ENCODE measurements at regions not wholly inside any gene's neighbourhood (a gene's known extent, or its start where the extent isn't known, plus 50 kb on each side); places are given as distances from the start of the nearest gene placed in this dataset.

DNA sequence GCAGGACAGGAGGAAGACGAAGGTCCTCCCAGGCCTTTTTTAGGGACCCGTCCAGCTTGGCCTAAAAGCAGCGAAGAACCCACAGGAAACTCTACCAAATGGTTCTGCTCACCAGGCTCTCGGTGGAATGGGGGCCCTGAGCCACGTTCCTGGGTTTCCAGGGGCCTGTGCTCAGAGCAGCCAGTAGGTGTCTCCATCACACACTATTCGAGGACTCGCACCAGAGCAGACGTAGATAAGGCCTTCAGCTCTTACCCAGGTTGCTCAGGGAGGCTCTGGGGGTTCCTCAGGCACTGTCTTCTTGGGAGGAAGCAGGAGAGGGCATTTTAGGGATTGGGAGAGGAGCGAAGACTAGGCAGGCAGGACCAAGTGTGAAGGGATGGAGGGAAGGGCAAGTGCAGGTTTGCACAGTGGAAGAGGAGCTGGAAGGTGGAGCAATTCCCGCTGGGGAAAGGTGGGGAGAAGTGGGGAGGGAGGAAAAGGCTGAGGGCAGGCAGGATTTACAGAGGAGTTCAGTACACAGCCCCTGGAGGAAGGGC lies 157.1 kb downstream of the RGS9 start (continued):
- TF ChIP-seq, protein P1, sequence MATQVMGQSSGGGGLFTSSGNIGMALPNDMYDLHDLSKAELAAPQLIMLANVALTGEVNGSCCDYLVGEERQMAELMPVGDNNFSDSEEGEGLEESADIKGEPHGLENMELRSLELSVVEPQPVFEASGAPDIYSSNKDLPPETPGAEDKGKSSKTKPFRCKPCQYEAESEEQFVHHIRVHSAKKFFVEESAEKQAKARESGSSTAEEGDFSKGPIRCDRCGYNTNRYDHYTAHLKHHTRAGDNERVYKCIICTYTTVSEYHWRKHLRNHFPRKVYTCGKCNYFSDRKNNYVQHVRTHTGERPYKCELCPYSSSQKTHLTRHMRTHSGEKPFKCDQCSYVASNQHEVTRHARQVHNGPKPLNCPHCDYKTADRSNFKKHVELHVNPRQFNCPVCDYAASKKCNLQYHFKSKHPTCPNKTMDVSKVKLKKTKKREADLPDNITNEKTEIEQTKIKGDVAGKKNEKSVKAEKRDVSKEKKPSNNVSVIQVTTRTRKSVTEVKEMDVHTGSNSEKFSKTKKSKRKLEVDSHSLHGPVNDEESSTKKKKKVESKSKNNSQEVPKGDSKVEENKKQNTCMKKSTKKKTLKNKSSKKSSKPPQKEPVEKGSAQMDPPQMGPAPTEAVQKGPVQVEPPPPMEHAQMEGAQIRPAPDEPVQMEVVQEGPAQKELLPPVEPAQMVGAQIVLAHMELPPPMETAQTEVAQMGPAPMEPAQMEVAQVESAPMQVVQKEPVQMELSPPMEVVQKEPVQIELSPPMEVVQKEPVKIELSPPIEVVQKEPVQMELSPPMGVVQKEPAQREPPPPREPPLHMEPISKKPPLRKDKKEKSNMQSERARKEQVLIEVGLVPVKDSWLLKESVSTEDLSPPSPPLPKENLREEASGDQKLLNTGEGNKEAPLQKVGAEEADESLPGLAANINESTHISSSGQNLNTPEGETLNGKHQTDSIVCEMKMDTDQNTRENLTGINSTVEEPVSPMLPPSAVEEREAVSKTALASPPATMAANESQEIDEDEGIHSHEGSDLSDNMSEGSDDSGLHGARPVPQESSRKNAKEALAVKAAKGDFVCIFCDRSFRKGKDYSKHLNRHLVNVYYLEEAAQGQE (IDR thresholded peaks at IDR 0.05; ENCODE audit: borderline replicate concordance), result peak; percentile 61; the same call in 1 of the 2 replicates
- TF ChIP-seq, protein P1 (CRISPR knock-in tag; IDR thresholded peaks at IDR 0.05; ENCODE audit: low read depth), result no peak
- TF ChIP-seq ZNF76 (CRISPR knock-in tag; IDR thresholded peaks at IDR 0.05; ENCODE audit: borderline replicate concordance) (no peak), CGGBP1 (CRISPR knock-in tag; IDR thresholded peaks at IDR 0.05) (no peak), BCOR (IDR thresholded peaks at IDR 0.05) (no peak), STAT6 (CRISPR knock-in tag; IDR thresholded peaks at IDR 0.05) (no peak), NFATC3 (IDR thresholded peaks at IDR 0.05) (no peak), BHLHE40 (IDR thresholded peaks at IDR 0.05; ENCODE audit: low read length) (0 out of 2 replicates have a peak, but pooled peaks have one; percentile 36), FOXP4 (CRISPR knock-in tag; IDR thresholded peaks at IDR 0.05; ENCODE audit: borderline replicate concordance) (no peak)
- TF ChIP-seq, protein P2, sequence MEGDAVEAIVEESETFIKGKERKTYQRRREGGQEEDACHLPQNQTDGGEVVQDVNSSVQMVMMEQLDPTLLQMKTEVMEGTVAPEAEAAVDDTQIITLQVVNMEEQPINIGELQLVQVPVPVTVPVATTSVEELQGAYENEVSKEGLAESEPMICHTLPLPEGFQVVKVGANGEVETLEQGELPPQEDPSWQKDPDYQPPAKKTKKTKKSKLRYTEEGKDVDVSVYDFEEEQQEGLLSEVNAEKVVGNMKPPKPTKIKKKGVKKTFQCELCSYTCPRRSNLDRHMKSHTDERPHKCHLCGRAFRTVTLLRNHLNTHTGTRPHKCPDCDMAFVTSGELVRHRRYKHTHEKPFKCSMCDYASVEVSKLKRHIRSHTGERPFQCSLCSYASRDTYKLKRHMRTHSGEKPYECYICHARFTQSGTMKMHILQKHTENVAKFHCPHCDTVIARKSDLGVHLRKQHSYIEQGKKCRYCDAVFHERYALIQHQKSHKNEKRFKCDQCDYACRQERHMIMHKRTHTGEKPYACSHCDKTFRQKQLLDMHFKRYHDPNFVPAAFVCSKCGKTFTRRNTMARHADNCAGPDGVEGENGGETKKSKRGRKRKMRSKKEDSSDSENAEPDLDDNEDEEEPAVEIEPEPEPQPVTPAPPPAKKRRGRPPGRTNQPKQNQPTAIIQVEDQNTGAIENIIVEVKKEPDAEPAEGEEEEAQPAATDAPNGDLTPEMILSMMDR (IDR thresholded peaks at IDR 0.05 in 2 of 3, conservative IDR thresholded peaks at IDR 0.05 in 1 of 3; ENCODE audit: insufficient read depth in 2 of 3, low read depth in 1 of 3, low read length in 3 of 3), result peak; percentile 75 to 88 (median 80)
- TF ChIP-seq, protein P3, sequence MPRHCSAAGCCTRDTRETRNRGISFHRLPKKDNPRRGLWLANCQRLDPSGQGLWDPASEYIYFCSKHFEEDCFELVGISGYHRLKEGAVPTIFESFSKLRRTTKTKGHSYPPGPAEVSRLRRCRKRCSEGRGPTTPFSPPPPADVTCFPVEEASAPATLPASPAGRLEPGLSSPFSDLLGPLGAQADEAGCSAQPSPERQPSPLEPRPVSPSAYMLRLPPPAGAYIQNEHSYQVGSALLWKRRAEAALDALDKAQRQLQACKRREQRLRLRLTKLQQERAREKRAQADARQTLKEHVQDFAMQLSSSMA (CRISPR knock-in tag; IDR thresholded peaks at IDR 0.05), result no peak
